ENCODE measurements at regions not wholly inside any gene's neighbourhood (a gene's known extent, or its start where the extent isn't known, plus 50 kb on each side); places are given as distances from the start of the nearest gene placed in this dataset.

- Histone ChIP-seq H3K27ac (ENCODE audit: low read depth, low read length) (no peak overlapping the region), H3K9me3 (ENCODE audit: control insufficient read depth, insufficient read depth, low read length) (no peaks in the 10 kb centered on the region; the same call in 1 of the 2 replicates), H3K27me3 (ENCODE audit: control insufficient read depth, insufficient read depth, low read length) (peaks cover 2% of the 10 kb centered on the region), H3K4me3 (ENCODE audit: low read depth, low read length) (no peak overlapping the region)
- CTCF ChIA-PET, result no interaction called here
- DNase-seq (ENCODE audit: low read depth, low spot score), result no peak
- TF ChIP-seq, protein P1, sequence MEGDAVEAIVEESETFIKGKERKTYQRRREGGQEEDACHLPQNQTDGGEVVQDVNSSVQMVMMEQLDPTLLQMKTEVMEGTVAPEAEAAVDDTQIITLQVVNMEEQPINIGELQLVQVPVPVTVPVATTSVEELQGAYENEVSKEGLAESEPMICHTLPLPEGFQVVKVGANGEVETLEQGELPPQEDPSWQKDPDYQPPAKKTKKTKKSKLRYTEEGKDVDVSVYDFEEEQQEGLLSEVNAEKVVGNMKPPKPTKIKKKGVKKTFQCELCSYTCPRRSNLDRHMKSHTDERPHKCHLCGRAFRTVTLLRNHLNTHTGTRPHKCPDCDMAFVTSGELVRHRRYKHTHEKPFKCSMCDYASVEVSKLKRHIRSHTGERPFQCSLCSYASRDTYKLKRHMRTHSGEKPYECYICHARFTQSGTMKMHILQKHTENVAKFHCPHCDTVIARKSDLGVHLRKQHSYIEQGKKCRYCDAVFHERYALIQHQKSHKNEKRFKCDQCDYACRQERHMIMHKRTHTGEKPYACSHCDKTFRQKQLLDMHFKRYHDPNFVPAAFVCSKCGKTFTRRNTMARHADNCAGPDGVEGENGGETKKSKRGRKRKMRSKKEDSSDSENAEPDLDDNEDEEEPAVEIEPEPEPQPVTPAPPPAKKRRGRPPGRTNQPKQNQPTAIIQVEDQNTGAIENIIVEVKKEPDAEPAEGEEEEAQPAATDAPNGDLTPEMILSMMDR (IDR thresholded peaks at IDR 0.05; ENCODE audit: low read depth, low read length), result no peak
- POLR2A ChIA-PET, result no interaction called here
Observed at GRCh38 chr7:133180717-133181116, 72.2 kb upstream of the EXOC4 start.

GRCh38 chr7:133183042-133183794 lies 69.7 kb upstream of the EXOC4 start:
- POLR2A ChIA-PET, result no interaction called here
- no peaks in the 10 kb centered on the region for H3K9me3 ChIP-seq (ENCODE audit: control insufficient read depth, insufficient read depth, low read length)
- CTCF ChIA-PET, result no interaction called here

GRCh38 chr7:133183969-133184368 lies 68.9 kb upstream of the EXOC4 start:
- Histone ChIP-seq H3K9me3 (ENCODE audit: control insufficient read depth, insufficient read depth, low read length) (no peaks in the 10 kb centered on the region), H3K27ac (ENCODE audit: low read depth, low read length) (no peak overlapping the region), H3K27me3 (ENCODE audit: control insufficient read depth, insufficient read depth, low read length) (peaks cover 2% of the 10 kb centered on the region), H3K4me3 (ENCODE audit: low read depth, low read length) (no peak overlapping the region)
- TF ChIP-seq, protein P1 (IDR thresholded peaks at IDR 0.05; ENCODE audit: low read depth, low read length), result no peak
- no peak for DNase-seq (ENCODE audit: low read depth, low spot score)
- ChIA-PET CTCF (no interaction called here), POLR2A (no interaction called here)

More at GRCh38 chr7:133183042-133183794, 69.7 kb upstream of the EXOC4 start:
- Histone ChIP-seq H3K27me3 (ENCODE audit: control insufficient read depth, insufficient read depth, low read length) (peaks cover 2% of the 10 kb centered on the region), H3K27ac (ENCODE audit: low read depth, low read length) (no peak overlapping the region), H3K4me3 (ENCODE audit: low read depth, low read length) (no peak overlapping the region)
- TF ChIP-seq, protein P1 (IDR thresholded peaks at IDR 0.05; ENCODE audit: low read depth, low read length), result no peak
- no peak for DNase-seq (ENCODE audit: low read depth, low spot score)

- Histone ChIP-seq H3K9me3 (ENCODE audit: control insufficient read depth, insufficient read depth, low read length) (no peaks in the 10 kb centered on the region), H3K27me3 (ENCODE audit: control insufficient read depth, insufficient read depth, low read length) (peaks cover 3% of the 10 kb centered on the region), H3K27ac (ENCODE audit: low read depth, low read length) (no peak overlapping the region), H3K4me3 (ENCODE audit: low read depth, low read length) (no peak overlapping the region)
- ChIA-PET POLR2A (no interaction called here), CTCF (no interaction called here)
- TF ChIP-seq, protein P1 (IDR thresholded peaks at IDR 0.05; ENCODE audit: low read depth, low read length), result no peak
- DNase-seq (ENCODE audit: low read depth, low spot score), result no peak
Observed at GRCh38 chr7:133185512-133185911, 67.4 kb upstream of the EXOC4 start.

- Histone ChIP-seq H3K27me3 (ENCODE audit: control insufficient read depth, insufficient read depth, low read length) (peaks cover 5% of the 10 kb centered on the region), H3K9me3 (ENCODE audit: control insufficient read depth, insufficient read depth, low read length) (no peaks in the 10 kb centered on the region), H3K27ac (ENCODE audit: low read depth, low read length) (no peak overlapping the region), H3K4me3 (ENCODE audit: low read depth, low read length) (no peak overlapping the region)
- TF ChIP-seq, protein P1 (IDR thresholded peaks at IDR 0.05; ENCODE audit: low read depth, low read length), result no peak
- DNase-seq (ENCODE audit: low read depth, low spot score), result no peak
- CTCF ChIA-PET, result no interaction called here
- POLR2A ChIA-PET, result no interaction called here
Observed at GRCh38 chr7:133186060-133186459, 66.8 kb upstream of the EXOC4 start.

Measured in AG04450 (cell line).